GM12878 (cell line): ENCODE measurements at regions not wholly inside any gene's neighbourhood (a gene's known extent, or its start where the extent isn't known, plus 50 kb on each side); places are given as distances from the start of the nearest gene placed in this dataset.
"Not testable (repeated sequence)": the region's sequence is repeated elsewhere in the genome, so short reads cannot be mapped to it uniquely, and the experiment has no call there.

Experiments used
- ATAC-seq: fragments of 200-7000 bp; cut with Tn5 transposase; 3 replicates; pipeline ENCODE4 v1.9.1; 2020; ENCODE audit warnings: mild to moderate bottlenecking, moderate library complexity
- BruUV-seq: library from RNA; stranded (reverse); fragments of 400-500 nt; replicated peaks from 2 replicates; lab custom pipeline; 2021; lab: Mats Ljungman, UMichigan
- CTCF ChIA-PET: fragments of 300-600 bp; sonication (Branson Sonifier 250); formaldehyde crosslinking; extraction: SDS; loops from one replicate; lab custom pipeline; 2021; ENCODE audit warnings: inconsistent platforms; lab: Yijun Ruan, JAX
- POLR2A ChIA-PET: fragments of 350-600 bp; formaldehyde crosslinking; extraction: SDS; loops from one replicate; lab custom pipeline; 2021; ENCODE audit warnings: inconsistent platforms; lab: Charles Lee
- RAD21 ChIA-PET: fragments of 300-600 bp; sonication (Branson Sonifier 250); formaldehyde crosslinking; loops from one replicate; lab custom pipeline; 2023; ENCODE audit warnings: antibody characterized with exemption; ENCODE audit not compliant: unreplicated experiment; lab: Charles Lee
- SMC1A ChIA-PET: fragments of 300-600 bp; sonication (Branson Sonifier 250); formaldehyde crosslinking; loops from one replicate; lab custom pipeline; 2023; ENCODE audit not compliant: unreplicated experiment, uncharacterized antibody; lab: Charles Lee
- DNase-seq: peaks from one replicate; pipeline ENCODE4 v3.0.0-alpha.2; 2011; ENCODE audit warnings: low read depth, low spot score
- FAIRE-seq: peaks from 3 replicates; lab custom pipeline; 2011; peaks lifted over from hg19 to GRCh38; lab: Jason Lieb, UNC
- H2AFZ ChIP-seq: 2 replicates; pipeline ENCODE4 v1.6.0; 2011; ENCODE audit warnings: low read depth, low read length, control low read depth; ENCODE audit not compliant: control insufficient read depth
- H3K27ac ChIP-seq: 2 replicates; pipeline ENCODE4 v1.5.1; 2011; ENCODE audit warnings: control low read depth; ENCODE audit not compliant: control insufficient read depth, insufficient read depth
- H3K27me3 ChIP-seq, 2 experiments: replicated peaks in 1 of 2; 2 replicates each; pipeline versions ENCODE4 v1.6.0 to v1.6.1; 2011; ENCODE audit warnings: low read length in 1 of 2; ENCODE audit not compliant: control insufficient read depth in 2 of 2, insufficient read depth in 2 of 2
- H3K36me3 ChIP-seq, 2 experiments: 2 replicates each; pipeline ENCODE4 v1.5.1; 2011; ENCODE audit warnings: low read length in 1 of 2; ENCODE audit not compliant: control insufficient read depth in 2 of 2, insufficient read depth in 2 of 2
- H3K4me1 ChIP-seq: 2 replicates; pipeline ENCODE4 v1.6.1; 2011; ENCODE audit warnings: mild to moderate bottlenecking, low read length, moderate library complexity, mixed read lengths; ENCODE audit not compliant: control insufficient read depth, insufficient read depth
- H3K4me2 ChIP-seq: 2 replicates; pipeline ENCODE4 v1.6.0; 2011; ENCODE audit warnings: control low read depth; ENCODE audit not compliant: control insufficient read depth, insufficient read depth
- H3K4me3 ChIP-seq: fragments of 200-600 bp; sonication (generic); 2 replicates; pipeline ENCODE4 v1.5.1; 2016
- H3K79me2 ChIP-seq: 2 replicates; pipeline ENCODE4 v1.6.0; 2011; ENCODE audit warnings: low read length; ENCODE audit not compliant: control insufficient read depth, insufficient read depth
- H3K9ac ChIP-seq: 2 replicates; pipeline ENCODE4 v1.8.0; 2011; ENCODE audit warnings: low read length, control low read depth, mixed read lengths; ENCODE audit not compliant: control insufficient read depth, insufficient read depth
- H3K9me3 ChIP-seq: replicated peaks from 3 replicates; pipeline ENCODE4 v1.5.1; 2011; ENCODE audit warnings: mild to moderate bottlenecking, low read length; ENCODE audit not compliant: control insufficient read depth, insufficient read depth
- H4K20me1 ChIP-seq: 2 replicates; pipeline ENCODE4 v1.6.0; 2011; ENCODE audit not compliant: control insufficient read depth, insufficient read depth
- EZH2 ChIP-seq: IDR thresholded peaks from 2 replicates; pipeline ENCODE4 v1.6.1; 2012; ENCODE audit warnings: low read depth, mild to moderate bottlenecking, control low read depth, inconsistent platforms, low read length, borderline replicate concordance; ENCODE audit not compliant: control insufficient read depth
- MYB ChIP-seq: fragments of 150-350 bp; IDR thresholded peaks from 2 replicates; pipeline ENCODE4 v1.6.1; 2014; ENCODE audit warnings: mild to moderate bottlenecking, low read depth, low read length, borderline replicate concordance
- PML ChIP-seq: IDR thresholded peaks from 2 replicates; pipeline ENCODE4 v1.6.1; 2012; ENCODE audit warnings: low read length, inconsistent platforms
- ZBTB4 ChIP-seq: fragments of 450-650 bp; formaldehyde crosslinking; IDR thresholded peaks from 2 replicates; pipeline ENCODE4 v1.4.0; 2022; ENCODE audit warnings: mild to moderate bottlenecking, moderate library complexity
- WGBS: methylation state at CpG from one replicate; pipeline ENCODE4 v1.1.6; 2016; ENCODE audit warnings: low lambda C conversion rate; ENCODE audit not compliant: insufficient replicate concordance, insufficient coverage; ENCODE audit errors: missing lambda C conversion rate; 5-methylcytosine and 5-hydroxymethylcytosine counted together
- in situ Hi-C: fragments of 300-500 bp; cut with MboI; formaldehyde crosslinking; loops from 9 replicates; pipeline ENCODE4 v1.14.3; 2018; ENCODE audit warnings: mixed read lengths
- intact Hi-C: fragments of 100-400 bp; cut with micrococcal nuclease; formaldehyde crosslinking; loops from one replicate; pipeline ENCODE4 v1.14.2; 2022; ENCODE audit not compliant: unreplicated experiment

- no peak for TF ChIP-seq ZBTB4
- no peak for TF ChIP-seq MYB
- TF ChIP-seq PML: no peak
- no peak for TF ChIP-seq EZH2
These were observed 137.7 kb downstream of the LCA5 start (continued) for GRCh38 chr6:79399499-79399898.

- POLR2A ChIA-PET, H3K9ac ChIP-seq, H3K4me1 ChIP-seq, intact Hi-C loops, SMC1A ChIA-PET, H3K4me3 ChIP-seq, H3K27ac ChIP-seq, RAD21 ChIA-PET, DNase-seq, BruUV-seq, FAIRE-seq, CTCF ChIA-PET, H4K20me1 ChIP-seq, ATAC-seq, H2AFZ ChIP-seq, H3K9me3 ChIP-seq, H3K79me2 ChIP-seq, H3K27me3 ChIP-seq, H3K4me2 ChIP-seq, H3K36me3 ChIP-seq, in situ Hi-C loops: not testable (repeated sequence)
- 35% methylated on average over 1 of the region's 2 CpGs for WGBS
These were observed 138.6 kb downstream of the LCA5 start for GRCh38 chr6:79398617-79399016.
